ENCODE measurements at regions not wholly inside any gene's neighbourhood (a gene's known extent, or its start where the extent isn't known, plus 50 kb on each side); places are given as distances from the start of the nearest gene placed in this dataset.

DNA sequence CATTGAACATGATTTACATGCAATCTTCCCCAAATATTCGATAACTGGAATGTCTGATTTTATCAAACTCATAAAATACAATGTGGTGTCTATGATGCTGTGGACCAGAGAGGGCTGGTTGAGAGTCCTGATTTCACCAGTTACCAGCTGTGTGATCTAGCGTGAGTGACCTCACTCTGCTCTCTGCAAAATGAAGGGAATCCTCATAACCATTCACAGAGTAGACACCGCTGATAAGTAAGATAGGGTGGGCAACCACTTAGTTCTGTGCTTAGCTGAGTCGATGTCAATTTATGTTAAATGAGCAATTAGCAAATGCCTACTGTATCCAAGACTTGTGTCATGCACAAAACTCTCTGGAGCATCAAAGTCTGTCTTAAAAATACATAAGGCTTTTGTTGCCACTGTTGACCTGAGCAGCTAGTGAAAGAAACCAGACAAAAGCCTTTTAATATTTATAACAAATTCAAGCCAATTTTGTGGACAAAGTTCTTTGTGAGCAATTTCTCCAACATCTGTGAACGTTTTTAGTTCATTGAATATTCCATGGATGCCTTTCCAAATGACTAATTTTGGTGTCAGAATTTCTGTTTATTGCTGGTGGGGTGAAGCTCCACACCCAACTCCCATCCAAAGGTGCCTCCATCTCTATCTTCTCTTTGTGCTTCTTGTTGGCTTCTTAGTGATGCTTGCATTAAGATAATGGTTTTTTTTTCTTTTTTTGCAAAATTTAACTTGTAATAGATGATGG, 314.2 kb downstream of the ADRA2A start:
- Histone ChIP-seq H2BK15ac (ENCODE audit: low read length) (no peak overlapping the region), H4K5ac (ENCODE audit: insufficient read length, low read depth, low read length) (no peak overlapping the region), H2BK5ac (ENCODE audit: low read depth, low read length) (no peak overlapping the region), H3K18ac (ENCODE audit: extremely low read depth, low read length) (no peak overlapping the region), H3K23ac (ENCODE audit: insufficient read length) (no peak overlapping the region), H3K56ac (replicated peaks; ENCODE audit: insufficient read length, low read depth, low read length) (no peak overlapping the region), H2AFZ (ENCODE audit: low read length) (no peak overlapping the region), H3K23me2 (ENCODE audit: low read depth, low read length) (no peaks in the 10 kb centered on the region), H3K79me1 (ENCODE audit: low read depth, low read length) (no peaks in the 10 kb centered on the region), H3K9ac (replicated peaks in 1 of 4; ENCODE audit: extremely low read depth in 1 of 4, low read depth in 3 of 4, low read length in 3 of 4) (no peak overlapping the region), H3K4me2 (ENCODE audit: insufficient read depth in 1 of 2, low read depth in 2 of 2, low read length in 2 of 2) (no peak overlapping the region), H3K79me2 (ENCODE audit: control insufficient read depth in 1 of 2, insufficient read depth in 2 of 2, low read length in 2 of 2) (no peaks in the 10 kb centered on the region), H2BK12ac (ENCODE audit: low read depth, low read length) (no peak overlapping the region), H3K4me3 (ENCODE audit: extremely low read depth in 1 of 4, insufficient read depth in 2 of 4, low read depth in 3 of 4, low read length in 4 of 4) (no peak overlapping the region), H4K20me1 (replicated peaks in 1 of 2; ENCODE audit: control insufficient read depth in 1 of 2, insufficient read depth in 2 of 2, low read length in 2 of 2) (no peaks in the 10 kb centered on the region), H3K4me1 (replicated peaks in 1 of 4; ENCODE audit: control insufficient read depth in 3 of 4, insufficient read depth in 4 of 4, low read length in 3 of 4) (no peaks in the 10 kb centered on the region), H2AK5ac (ENCODE audit: low read depth, low read length) (no peak overlapping the region), H2BK120ac (replicated peaks; ENCODE audit: low read depth, low read length) (no peak overlapping the region), H4K91ac (replicated peaks; ENCODE audit: insufficient read length, low read length) (no peak overlapping the region), H3K9me3 (ENCODE audit: insufficient read depth in 2 of 2, low read depth in 1 of 2, low read length in 1 of 2) (no peaks in the 10 kb centered on the region), H3K14ac (ENCODE audit: insufficient read length) (no peak overlapping the region), H3K27me3 (replicated peaks in 1 of 4; ENCODE audit: control insufficient read depth in 3 of 4, extremely low read depth in 1 of 4, insufficient read depth in 3 of 4, low read length in 3 of 4) (no peaks in the 10 kb centered on the region), H3K4ac (replicated peaks; ENCODE audit: insufficient read length, low read depth, low read length) (no peak overlapping the region), H3K36me3 (ENCODE audit: control insufficient read depth in 2 of 4, insufficient read depth in 4 of 4, low read length in 3 of 4) (no peaks in the 10 kb centered on the region), H3K27ac (ENCODE audit: low read depth, low read length) (no peak overlapping the region), H2BK20ac (ENCODE audit: low read length) (no peak overlapping the region), H4K8ac (ENCODE audit: extremely low read depth, insufficient read depth, low read length) (no peak overlapping the region)
- no peak for FAIRE-seq
- ChIA-PET POLR2A (ENCODE audit: partially characterized antibody) (interaction anchor here (0.6 kb wide), 1 partner anchor 1709 kb away, joined by 3 read pairs; no protein-coding TSS in a partner anchor), CTCF (ENCODE audit: partially characterized antibody) (interaction anchor here (0.6 to 1.1 kb wide), 2 partner anchors 31 to 749 kb away, joined by 3 to 5 read pairs; no protein-coding TSS in a partner anchor)
- 91% methylated on average over 5 of the region's 5 CpGs; no CpG with 5 or more reads in 1 of the 2 experiments for WGBS, 2 experiments (ENCODE audit: extremely low coverage in 1 of 2, insufficient coverage in 1 of 2, insufficient read length in 1 of 2, insufficient replicate concordance in 2 of 2, low coverage in 1 of 2, low lambda C conversion rate in 2 of 2, missing lambda C conversion rate in 1 of 2)
- TF ChIP-seq KDM5A (IDR thresholded peaks at IDR 0.05; ENCODE audit: low read length) = no peak
- DNase-seq (ENCODE audit: low read depth in 1 of 2, low spot score in 2 of 2) = no peak

Measured in H1 (cell line).